ENCODE measurements at regions not wholly inside any gene's neighbourhood (a gene's known extent, or its start where the extent isn't known, plus 50 kb on each side); places are given as distances from the start of the nearest gene placed in this dataset.

DNA sequence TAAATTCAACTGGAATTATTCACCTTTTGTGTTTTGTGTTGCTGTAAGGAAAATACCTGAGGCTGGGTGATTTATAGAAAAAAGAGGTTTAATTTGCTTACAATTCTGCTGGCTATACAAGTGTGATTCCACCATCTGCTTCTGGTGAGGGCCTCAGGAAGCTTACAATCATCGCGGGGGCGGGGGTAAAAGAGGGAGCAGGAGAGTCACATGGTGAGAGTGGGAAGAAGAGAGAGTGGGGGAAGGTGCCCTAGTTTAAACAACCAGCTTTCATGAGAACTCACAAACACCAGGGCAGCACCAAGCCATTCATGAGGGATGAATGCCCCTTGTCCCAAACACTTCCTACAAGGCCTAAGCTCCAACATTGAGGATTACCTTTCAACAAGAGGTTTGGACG, 760.7 kb upstream of the PCDH9 start:
- TF ChIP-seq MXI1 (IDR thresholded peaks at IDR 0.05; ENCODE audit: low read depth, low read length): no peak
- TF ChIP-seq, protein P1, sequence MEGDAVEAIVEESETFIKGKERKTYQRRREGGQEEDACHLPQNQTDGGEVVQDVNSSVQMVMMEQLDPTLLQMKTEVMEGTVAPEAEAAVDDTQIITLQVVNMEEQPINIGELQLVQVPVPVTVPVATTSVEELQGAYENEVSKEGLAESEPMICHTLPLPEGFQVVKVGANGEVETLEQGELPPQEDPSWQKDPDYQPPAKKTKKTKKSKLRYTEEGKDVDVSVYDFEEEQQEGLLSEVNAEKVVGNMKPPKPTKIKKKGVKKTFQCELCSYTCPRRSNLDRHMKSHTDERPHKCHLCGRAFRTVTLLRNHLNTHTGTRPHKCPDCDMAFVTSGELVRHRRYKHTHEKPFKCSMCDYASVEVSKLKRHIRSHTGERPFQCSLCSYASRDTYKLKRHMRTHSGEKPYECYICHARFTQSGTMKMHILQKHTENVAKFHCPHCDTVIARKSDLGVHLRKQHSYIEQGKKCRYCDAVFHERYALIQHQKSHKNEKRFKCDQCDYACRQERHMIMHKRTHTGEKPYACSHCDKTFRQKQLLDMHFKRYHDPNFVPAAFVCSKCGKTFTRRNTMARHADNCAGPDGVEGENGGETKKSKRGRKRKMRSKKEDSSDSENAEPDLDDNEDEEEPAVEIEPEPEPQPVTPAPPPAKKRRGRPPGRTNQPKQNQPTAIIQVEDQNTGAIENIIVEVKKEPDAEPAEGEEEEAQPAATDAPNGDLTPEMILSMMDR (IDR thresholded peaks at IDR 0.05 in 2 of 3, conservative IDR thresholded peaks at IDR 0.05 in 1 of 3; ENCODE audit: control insufficient read depth in 2 of 3, extremely low read depth in 1 of 3, insufficient read depth in 1 of 3, low read depth in 3 of 3, low read length in 3 of 3): no peak
- no peak for TF ChIP-seq CHD4 (IDR thresholded peaks at IDR 0.05)
- TF ChIP-seq EZH2 (IDR thresholded peaks at IDR 0.05; ENCODE audit: borderline replicate concordance, control insufficient read depth, low read depth, low read length): no peak
